Loucy (cell line): ENCODE measurements at regions not wholly inside any gene's neighbourhood (a gene's known extent, or its start where the extent isn't known, plus 50 kb on each side); places are given as distances from the start of the nearest gene placed in this dataset.

Source experiments
- H2AFZ ChIP-seq: fragments of 200-600 bp; sonication (generic); 2 replicates; pipeline ENCODE4 v1.6.0; 2016; ENCODE audit warnings: antibody characterized with exemption, mild to moderate bottlenecking, low read length, moderate library complexity
- H3F3A ChIP-seq: fragments of 200-600 bp; 2 replicates; pipeline ENCODE4 v1.6.0; 2016; ENCODE audit warnings: antibody characterized with exemption, low read depth, mild to moderate bottlenecking
- H3K27me3 ChIP-seq: fragments of 200-600 bp; sonication (generic); 2 replicates; pipeline ENCODE4 v1.6.1; 2014; ENCODE audit warnings: low read length, mild to moderate bottlenecking; ENCODE audit not compliant: insufficient read depth, poor library complexity, severe bottlenecking
- H3K36me3 ChIP-seq: fragments of 200-600 bp; sonication (generic); 2 replicates; pipeline ENCODE4 v1.6.1; 2016; ENCODE audit warnings: low read length; ENCODE audit not compliant: insufficient read depth
- H3K4me1 ChIP-seq: fragments of 200-600 bp; sonication (generic); 2 replicates; pipeline ENCODE4 v1.5.1; 2014; ENCODE audit warnings: low read length, mild to moderate bottlenecking; ENCODE audit not compliant: insufficient read depth, poor library complexity, severe bottlenecking
- H3K4me2 ChIP-seq: fragments of 200-600 bp; sonication (generic); 2 replicates; pipeline ENCODE4 v1.6.0; 2014; ENCODE audit warnings: antibody characterized with exemption, low read length, low read depth, mild to moderate bottlenecking; ENCODE audit not compliant: poor library complexity, severe bottlenecking
- H3K4me3 ChIP-seq: fragments of 200-600 bp; sonication (generic); 2 replicates; pipeline ENCODE4 v1.5.1; 2014; ENCODE audit warnings: low read length, mild to moderate bottlenecking, mixed read lengths; ENCODE audit not compliant: poor library complexity, severe bottlenecking
- H3K79me2 ChIP-seq: fragments of 200-600 bp; sonication (generic); 2 replicates; pipeline ENCODE4 v1.6.1; 2014; ENCODE audit warnings: low read length; ENCODE audit not compliant: insufficient read depth
- H3K9ac ChIP-seq: fragments of 200-600 bp; sonication (generic); 2 replicates; pipeline ENCODE4 v1.6.0; 2014; ENCODE audit warnings: mild to moderate bottlenecking, low read depth, low read length, moderate library complexity; ENCODE audit not compliant: poor library complexity, severe bottlenecking
- H3K9me2 ChIP-seq: fragments of 200-600 bp; sonication (generic); replicated peaks from 2 replicates; pipeline ENCODE4 v1.6.1; 2016; ENCODE audit warnings: low read depth, low read length, mixed read lengths
- H3K9me3 ChIP-seq: fragments of 200-600 bp; sonication (generic); 2 replicates; pipeline ENCODE4 v1.6.1; 2014; ENCODE audit warnings: mild to moderate bottlenecking, antibody characterized with exemption, low read length, low read depth; ENCODE audit not compliant: insufficient read depth
- H4K20me1 ChIP-seq: fragments of 200-600 bp; sonication (generic); 2 replicates; pipeline ENCODE4 v1.6.0; 2014; ENCODE audit warnings: antibody characterized with exemption, low read length, mild to moderate bottlenecking; ENCODE audit not compliant: insufficient read depth, poor library complexity, severe bottlenecking
- CTCF ChIP-seq: fragments of 200-600 bp; sonication (generic); conservative IDR thresholded peaks from 2 replicates; pipeline ENCODE4 v1.5.1; 2014; ENCODE audit warnings: mild to moderate bottlenecking, antibody characterized with exemption, low read length
- EZH2phosphoT487 ChIP-seq: fragments of 200-600 bp; IDR thresholded peaks from 2 replicates; pipeline ENCODE4 v1.6.1; 2018; ENCODE audit warnings: antibody characterized with exemption, mild to moderate bottlenecking, moderate library complexity, borderline replicate concordance

DNA sequence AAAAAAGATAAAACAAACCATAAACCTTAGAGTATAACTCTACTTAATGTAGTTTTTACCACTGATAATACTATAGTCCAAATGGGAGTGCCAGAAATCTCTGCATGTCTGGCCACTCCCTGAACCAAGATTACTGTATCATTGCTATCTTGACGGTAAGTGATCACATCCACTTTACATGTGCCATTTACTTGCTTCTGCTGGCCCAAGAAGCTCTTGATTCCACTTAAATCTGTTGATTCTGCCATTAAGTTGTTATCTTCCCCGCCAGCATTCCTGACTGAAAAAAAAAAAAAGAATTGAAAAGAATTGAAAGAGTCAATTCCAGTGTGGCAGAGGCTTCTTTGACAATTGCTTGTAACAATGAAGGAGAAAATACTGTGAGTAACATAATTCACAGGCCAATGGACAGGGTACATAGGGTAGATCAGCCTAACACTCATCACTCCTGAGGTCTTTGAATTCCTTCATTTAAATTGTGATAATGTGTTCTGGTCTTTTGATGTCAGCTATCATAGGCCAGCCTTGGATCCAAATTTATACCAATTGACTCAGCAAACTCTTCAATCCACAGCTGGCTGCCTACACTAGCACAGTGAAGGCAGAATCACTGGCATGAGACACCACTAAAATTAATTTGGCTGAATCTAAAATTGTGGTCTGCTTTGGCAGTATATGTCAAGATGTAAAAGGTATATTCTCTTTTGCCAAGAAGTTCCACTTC, 665.2 kb upstream of the FLRT2 start:
- Histone ChIP-seq H3F3A (no peaks in the 10 kb centered on the region), H3K9me2 (no peaks in the 10 kb centered on the region), H2AFZ (no peak overlapping the region), H4K20me1 (no peaks in the 10 kb centered on the region), H3K4me2 (no peak overlapping the region), H3K27me3 (no peaks in the 10 kb centered on the region), H3K4me1 (no peaks in the 10 kb centered on the region), H3K79me2 (no peaks in the 10 kb centered on the region), H3K4me3 (no peak overlapping the region), H3K36me3 (no peaks in the 10 kb centered on the region), H3K9ac (no peak overlapping the region), H3K9me3 (no peaks in the 10 kb centered on the region)
- TF ChIP-seq CTCF = no peak
- no peak for TF ChIP-seq EZH2phosphoT487

DNA sequence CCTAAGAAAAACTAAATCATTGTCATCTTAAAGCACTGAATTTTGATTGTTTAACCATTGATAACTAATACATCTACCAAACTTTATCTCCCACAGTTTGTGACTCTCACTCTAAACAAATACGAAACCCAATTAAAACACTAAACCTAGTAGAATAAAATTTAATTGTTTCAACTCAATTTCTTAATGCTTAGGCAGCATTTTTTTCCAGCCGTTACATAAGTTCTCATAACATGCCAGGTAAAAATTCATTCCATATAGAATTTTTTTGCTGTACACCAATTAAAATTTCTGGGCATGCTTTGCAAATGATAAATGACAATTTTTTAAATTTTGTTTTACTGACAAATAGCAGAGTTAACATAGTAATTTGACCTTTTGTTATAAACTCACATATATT, 658.2 kb upstream of the FLRT2 start:
- Histone ChIP-seq H3K4me1 (no peaks in the 10 kb centered on the region), H3K27me3 (no peaks in the 10 kb centered on the region), H4K20me1 (no peaks in the 10 kb centered on the region), H3F3A (no peaks in the 10 kb centered on the region), H3K9me3 (no peaks in the 10 kb centered on the region), H3K79me2 (no peaks in the 10 kb centered on the region), H3K4me3 (no peak overlapping the region), H3K9me2 (no peaks in the 10 kb centered on the region), H3K36me3 (no peaks in the 10 kb centered on the region), H3K9ac (no peak overlapping the region), H2AFZ (no peak overlapping the region), H3K4me2 (no peak overlapping the region)
- TF ChIP-seq CTCF = no peak
- no peak for TF ChIP-seq EZH2phosphoT487

- no peak overlapping the region for H3K4me3 ChIP-seq
- H2AFZ ChIP-seq = no peak overlapping the region
- no peaks in the 10 kb centered on the region for H3K9me2 ChIP-seq
- H3K4me2 ChIP-seq = no peak overlapping the region
- H3K4me1 ChIP-seq = no peaks in the 10 kb centered on the region
- TF ChIP-seq CTCF (no peak), EZH2phosphoT487 (no peak)
- H4K20me1 ChIP-seq = no peaks in the 10 kb centered on the region
- H3K9ac ChIP-seq = no peak overlapping the region
- no peaks in the 10 kb centered on the region for H3K27me3 ChIP-seq
- H3K36me3 ChIP-seq = no peaks in the 10 kb centered on the region
- H3K79me2 ChIP-seq = no peaks in the 10 kb centered on the region
- no peaks in the 10 kb centered on the region for H3F3A ChIP-seq
- H3K9me3 ChIP-seq = no peaks in the 10 kb centered on the region
These were observed 655.5 kb upstream of the FLRT2 start for GRCh38 chr14:84874436-84874835.
